ENCODE measurements at regions not wholly inside any gene's neighbourhood (a gene's known extent, or its start where the extent isn't known, plus 50 kb on each side); places are given as distances from the start of the nearest gene placed in this dataset.
"Not testable (repeated sequence)": the region's sequence is repeated elsewhere in the genome, so short reads cannot be mapped to it uniquely, and the experiment has no call there.

DNA sequence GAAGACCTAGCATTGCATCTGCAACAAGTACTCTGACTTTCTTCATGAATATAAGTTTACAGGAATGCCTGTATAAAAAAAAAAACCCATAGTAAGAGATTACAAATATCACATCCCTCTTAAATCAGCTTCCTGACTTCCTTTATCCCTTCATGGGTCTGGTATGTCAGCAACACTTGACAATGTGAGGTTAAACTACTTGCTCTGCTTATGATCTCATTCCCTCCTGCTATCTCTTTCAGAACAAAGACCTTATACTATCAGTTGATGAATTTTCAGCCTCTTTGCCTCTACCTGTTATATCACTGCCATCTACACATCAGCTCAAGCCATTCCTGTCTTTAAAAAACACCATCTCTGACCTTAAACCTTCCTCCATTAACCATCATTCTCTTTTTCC is 130.9 kb upstream of the SAMSN1 start:
- DNase-seq, result no peak

GRCh38 chr21:14675774-14676530 is 129.8 kb upstream of the SAMSN1 start:
- no peak for DNase-seq

DNA sequence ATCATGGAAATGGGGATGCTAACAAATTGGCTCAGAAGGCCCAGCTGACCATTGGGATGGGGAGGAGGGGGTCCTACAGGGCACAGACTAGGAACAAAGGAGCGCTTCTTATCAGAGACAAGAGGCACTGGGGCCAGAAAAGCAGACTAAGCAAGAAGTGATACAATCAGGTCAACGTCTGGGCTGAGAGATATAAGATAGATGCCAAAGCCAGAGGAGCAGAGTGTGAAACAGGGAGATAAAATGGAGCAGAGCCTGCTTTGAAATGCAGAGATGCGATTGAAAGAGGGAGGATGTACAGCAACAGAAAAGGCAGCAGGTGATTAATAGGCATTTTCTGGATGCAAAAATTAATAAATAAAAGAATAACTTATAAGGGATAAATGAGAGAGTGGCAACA is 127.5 kb upstream of the SAMSN1 start:
- no peak for DNase-seq

DNA sequence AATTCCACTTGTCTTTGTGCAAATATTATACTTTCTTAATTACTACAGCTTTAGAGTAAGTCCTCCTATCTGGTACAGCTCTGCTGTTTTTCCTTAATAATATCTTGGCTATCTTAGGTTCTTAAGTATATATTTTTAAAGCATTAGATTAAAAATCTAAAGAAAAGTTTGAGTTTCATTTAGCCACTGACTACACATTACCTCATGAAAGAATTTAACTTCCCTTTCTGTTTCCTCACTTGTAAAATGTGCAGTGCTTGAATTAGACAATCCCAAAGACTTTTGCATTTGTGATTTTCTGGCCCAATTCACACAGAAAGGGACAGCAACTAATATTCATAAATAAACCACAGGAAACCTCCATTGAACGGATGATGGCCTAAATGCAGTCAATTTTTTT is 126.4 kb upstream of the SAMSN1 start:
- DNase-seq, result no peak

GRCh38 chr21:14670409-14670808 is 124.3 kb upstream of the SAMSN1 start:
- DNase-seq, result no peak

DNA sequence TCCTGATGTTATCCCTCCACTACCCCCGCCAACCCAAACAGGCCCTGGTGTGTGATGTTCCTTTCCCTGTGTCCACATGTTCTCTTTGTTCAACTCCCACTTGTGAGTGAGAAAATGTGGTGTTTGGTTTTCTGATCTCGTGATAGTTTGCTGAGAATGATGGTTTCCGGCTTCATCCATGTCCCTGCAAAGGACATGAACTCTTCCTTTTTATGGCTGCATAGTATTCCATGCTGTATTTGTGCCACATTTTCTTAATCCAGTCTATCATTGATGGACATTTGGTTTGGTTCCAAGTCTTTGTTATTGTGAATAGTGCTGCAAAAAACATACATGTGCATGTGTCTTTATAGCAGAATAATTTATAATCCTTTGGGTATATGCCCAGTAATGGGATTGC is 123.0 kb upstream of the SAMSN1 start:
- DNase-seq, result not testable (repeated sequence)

- no peak for DNase-seq
Observed at GRCh38 chr21:14657241-14658008, 111.3 kb upstream of the SAMSN1 start.

DNA sequence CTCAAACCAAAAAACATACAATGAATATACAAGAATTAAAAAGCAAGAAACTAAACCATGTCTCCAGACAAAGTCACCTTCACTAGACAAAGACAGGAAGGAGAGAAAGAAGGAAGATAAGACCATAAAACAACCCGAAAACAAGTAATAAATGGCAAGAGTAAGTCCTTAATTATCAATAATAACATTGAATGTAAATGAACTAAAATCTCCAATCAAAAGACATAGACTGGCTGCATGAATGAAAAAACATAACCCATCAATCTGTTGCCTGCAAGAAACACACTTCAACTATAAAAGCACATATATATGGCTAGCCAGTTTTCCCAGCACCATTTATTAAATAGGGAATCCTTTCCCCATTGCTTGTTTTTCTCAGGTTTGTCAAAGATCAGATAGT is 100.8 kb upstream of the SAMSN1 start:
- DNase-seq, result no peak

- DNase-seq, result no peak
Observed at GRCh38 chr21:14645702-14646101, 99.6 kb upstream of the SAMSN1 start.

DNA sequence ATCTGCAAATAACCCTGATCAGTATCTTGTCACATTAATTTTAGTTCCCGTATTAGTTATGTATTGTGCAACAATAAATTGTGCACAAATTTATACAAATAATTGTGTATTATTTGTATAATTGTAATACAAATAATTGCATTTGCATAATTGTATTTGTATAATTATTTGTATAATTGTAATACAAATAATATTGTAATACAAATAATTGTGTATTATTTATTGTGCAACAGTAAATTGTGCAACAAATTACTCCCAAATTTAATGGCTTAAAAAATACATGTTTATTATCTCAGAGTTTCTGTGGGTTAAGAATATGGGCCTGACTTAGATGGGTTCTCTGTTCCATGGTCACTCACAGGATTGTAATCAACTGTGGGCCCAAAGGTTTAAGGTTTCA is 86.2 kb upstream of the SAMSN1 start:
- no peak for DNase-seq

- no peak for DNase-seq
Observed at GRCh38 chr21:14630556-14631069, 84.5 kb upstream of the SAMSN1 start.

GRCh38 chr21:14629461-14629860 is 83.3 kb upstream of the SAMSN1 start:
- no peak for DNase-seq

GRCh38 chr21:14623079-14623478 is 77.0 kb upstream of the SAMSN1 start:
- not testable (repeated sequence) for DNase-seq

GRCh38 chr21:14620152-14620551 is 74.0 kb upstream of the SAMSN1 start:
- no peak for DNase-seq

- DNase-seq, result no peak
Observed at GRCh38 chr21:14617871-14618270, 71.8 kb upstream of the SAMSN1 start.

- DNase-seq, result no peak
Observed at GRCh38 chr21:14617040-14617393, 70.9 kb upstream of the SAMSN1 start.

- no peak for DNase-seq
Observed at GRCh38 chr21:14616380-14617039, 70.4 kb upstream of the SAMSN1 start.

DNA sequence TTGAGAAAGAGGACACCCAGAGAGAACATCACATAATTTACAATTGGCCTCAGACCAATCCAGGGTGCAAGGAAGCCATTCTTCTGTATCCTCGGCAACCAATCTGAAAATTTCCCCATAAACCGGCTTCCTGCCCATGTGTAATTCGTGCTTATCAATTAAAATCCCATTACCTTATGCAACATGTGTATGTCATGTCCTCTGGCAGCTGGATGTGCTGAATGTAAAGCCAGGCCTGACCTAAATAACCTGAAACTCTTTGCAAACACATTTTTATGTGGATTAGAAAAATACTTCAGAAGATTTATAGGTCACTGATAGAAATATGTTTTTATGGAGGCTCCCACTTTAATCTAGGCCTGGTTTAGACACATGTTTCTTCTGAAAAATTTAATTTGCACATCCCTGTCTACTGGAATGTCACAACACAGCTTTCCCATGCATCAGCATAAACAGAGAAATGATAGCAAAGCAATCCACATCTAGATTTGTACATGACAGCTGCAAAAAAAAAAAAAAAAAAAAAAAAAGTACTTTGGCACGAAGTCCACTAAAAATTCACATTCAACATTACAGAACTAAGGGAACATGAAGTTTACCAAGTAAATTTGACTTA is 69.4 kb upstream of the SAMSN1 start:
- no peak for DNase-seq

- DNase-seq, result no peak
Observed at GRCh38 chr21:14614287-14614686, 68.2 kb upstream of the SAMSN1 start.

- DNase-seq, result no peak
Observed at GRCh38 chr21:14613486-14614224, 67.5 kb upstream of the SAMSN1 start.

- DNase-seq, result not testable (repeated sequence)
Observed at GRCh38 chr21:14610119-14610518, 64.0 kb upstream of the SAMSN1 start.

DNA sequence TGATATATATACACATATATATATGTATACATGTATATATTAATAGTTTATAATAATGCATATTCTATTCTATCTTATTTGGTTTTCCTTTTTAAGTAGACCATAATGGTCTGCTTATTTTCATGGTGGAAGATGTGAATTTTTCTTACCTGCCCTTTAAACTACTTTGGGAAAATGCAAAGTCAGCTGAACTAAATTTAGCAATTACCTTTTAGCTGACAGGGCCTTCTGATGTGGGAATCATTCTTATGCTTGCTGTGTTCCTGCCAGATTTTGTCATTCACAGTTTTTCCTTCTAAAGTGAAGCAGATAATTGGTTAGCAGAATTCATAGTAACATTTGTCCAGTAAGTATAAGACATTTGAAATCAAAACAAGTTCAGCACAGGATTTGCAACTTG is 63.2 kb upstream of the SAMSN1 start:
- DNase-seq, result no peak

DNA sequence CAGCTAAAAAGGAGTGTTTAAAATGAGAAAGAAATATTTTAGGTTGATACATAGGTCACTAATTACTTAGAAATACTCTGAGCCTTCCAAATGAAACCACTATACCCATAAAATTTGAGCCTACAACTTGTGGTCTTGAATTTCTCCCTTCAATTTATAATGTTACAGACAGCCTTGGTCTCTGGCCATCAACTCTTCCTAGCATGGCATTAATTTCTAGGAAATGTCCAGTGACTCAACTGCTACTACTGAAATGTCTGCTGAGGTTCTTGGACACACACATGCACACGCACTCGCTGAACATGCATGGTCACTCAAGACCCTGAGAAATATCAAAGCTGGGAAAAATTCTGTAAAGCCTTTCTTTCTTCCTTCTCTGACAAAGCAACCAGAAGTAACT is 61.1 kb upstream of the SAMSN1 start:
- no peak for DNase-seq
